AG04449 (cell line): ENCODE measurements at regions not wholly inside any gene's neighbourhood (a gene's known extent, or its start where the extent isn't known, plus 50 kb on each side); places are given as distances from the start of the nearest gene placed in this dataset.

Experiments
- CTCF ChIA-PET: fragments of 350-600 bp; formaldehyde crosslinking; extraction: SDS; loops from one replicate; lab custom pipeline; 2021; ENCODE audit warnings: antibody characterized with exemption; lab: Yijun Ruan, JAX
- POLR2A ChIA-PET: fragments of 400-600, 350-600 bp; formaldehyde crosslinking; extraction: SDS; loops from one replicate; lab custom pipeline; 2020; ENCODE audit warnings: antibody characterized with exemption, inconsistent platforms; lab: Yijun Ruan, JAX
- DNase-seq: peaks from one replicate; pipeline ENCODE4 v3.0.0-alpha.2; 2010; ENCODE audit warnings: low read depth, low spot score
- H3K4me3 ChIP-seq: 2 replicates; pipeline ENCODE4 v1.5.1; 2011; ENCODE audit warnings: low read depth, mild to moderate bottlenecking, control low read depth, low read length
- CTCF ChIP-seq: IDR thresholded peaks from one replicate; pipeline ENCODE4 v1.5.1; 2011; ENCODE audit warnings: mild to moderate bottlenecking, moderate library complexity, low read length, control low read depth, inconsistent platforms; ENCODE audit not compliant: insufficient read depth; ENCODE audit errors: missing control alignments

GRCh38 chr11:37525336-37525735 lies 927.3 kb upstream of the RAG2 start:
- ChIA-PET POLR2A (no interaction called here), CTCF (interaction anchor here (1.4 kb wide), 1 partner anchor 77 kb away, joined by 4 read pairs; no protein-coding TSS in a partner anchor)
- DNase-seq: no peak
- H3K4me3 ChIP-seq: no peak overlapping the region
- TF ChIP-seq CTCF: no peak

GRCh38 chr11:37519781-37520180 lies 921.7 kb upstream of the RAG2 start:
- DNase-seq: no peak
- ChIA-PET POLR2A (no interaction called here), CTCF (no interaction called here)
- no peak for TF ChIP-seq CTCF
- no peak overlapping the region for H3K4me3 ChIP-seq

GRCh38 chr11:37512156-37512780 lies 914.2 kb upstream of the RAG2 start:
- POLR2A ChIA-PET: no interaction called here
- CTCF ChIA-PET: no interaction called here
- TF ChIP-seq CTCF: no peak
- no peak for DNase-seq
- no peak overlapping the region for H3K4me3 ChIP-seq

DNA sequence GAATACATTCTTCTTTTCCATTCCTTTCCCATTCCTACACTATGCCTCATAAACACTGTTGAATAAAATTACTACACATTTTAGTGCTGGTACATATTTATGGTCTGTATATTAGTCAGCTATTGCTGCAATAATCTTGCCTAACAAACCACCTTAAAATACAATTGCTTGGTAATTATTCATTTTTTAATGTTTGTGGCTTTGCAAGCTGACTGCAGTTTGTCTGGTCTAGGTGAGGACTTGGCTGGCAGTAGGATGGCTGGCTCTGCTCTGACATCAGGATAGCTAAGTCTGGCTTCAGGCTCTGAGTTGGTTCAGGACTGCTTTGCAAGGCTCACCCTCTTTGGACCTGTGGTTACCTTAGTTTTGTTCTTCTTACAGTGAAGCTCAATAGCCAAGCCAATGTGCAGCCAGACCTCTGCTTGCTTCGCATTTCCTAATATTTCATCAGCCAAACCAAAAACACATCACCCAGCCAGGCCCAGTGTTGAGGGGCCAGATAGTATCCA lies 913.4 kb upstream of the RAG2 start:
- TF ChIP-seq CTCF: no peak
- no peak overlapping the region for H3K4me3 ChIP-seq
- DNase-seq: peak; percentile 53
- POLR2A ChIA-PET: no interaction called here
- CTCF ChIA-PET: no interaction called here

DNA sequence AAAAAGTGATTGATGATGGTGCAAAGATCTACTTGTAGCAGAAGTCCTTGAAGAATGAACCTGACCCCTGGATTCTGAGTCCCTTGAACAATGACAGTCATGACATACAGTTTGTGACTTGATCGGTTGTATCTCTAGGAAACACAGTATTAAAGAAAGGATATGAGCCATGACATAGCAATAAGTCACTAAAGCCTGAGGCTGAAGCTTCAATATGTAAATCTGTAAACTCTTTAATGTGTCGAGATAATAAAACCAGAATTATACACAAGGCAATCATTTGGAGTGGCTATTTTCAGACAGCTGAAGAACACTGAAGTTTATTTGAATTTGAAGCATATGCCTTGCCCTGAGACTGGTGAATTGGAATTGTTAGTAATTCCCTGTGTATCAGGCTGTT lies 911.5 kb upstream of the RAG2 start:
- TF ChIP-seq CTCF: no peak
- ChIA-PET POLR2A (no interaction called here), CTCF (no interaction called here)
- H3K4me3 ChIP-seq: no peak overlapping the region
- DNase-seq: no peak

GRCh38 chr11:37506531-37506930 lies 908.5 kb upstream of the RAG2 start:
- ChIA-PET CTCF (no interaction called here), POLR2A (no interaction called here)
- H3K4me3 ChIP-seq: no peak overlapping the region
- no peak for DNase-seq
- no peak for TF ChIP-seq CTCF
